BLaER1 (cell line): ENCODE measurements at regions not wholly inside any gene's neighbourhood (a gene's known extent, or its start where the extent isn't known, plus 50 kb on each side); places are given as distances from the start of the nearest gene placed in this dataset.

Experiments
- H3K27ac ChIP-seq: shearing (Covaris generic); formaldehyde crosslinking; 2 replicates; pipeline ENCODE4 v1.8.1; 2022
- H3K27me3 ChIP-seq: shearing (Covaris generic); formaldehyde crosslinking; 2 replicates; pipeline ENCODE4 v1.8.1; 2022
- H3K36me3 ChIP-seq: shearing (Covaris generic); formaldehyde crosslinking; 2 replicates; pipeline ENCODE4 v1.8.1; 2022
- H3K4me1 ChIP-seq: shearing (Covaris generic); formaldehyde crosslinking; 2 replicates; pipeline ENCODE4 v1.8.1; 2022
- H3K4me2 ChIP-seq: shearing (Covaris generic); formaldehyde crosslinking; 2 replicates; pipeline ENCODE4 v1.8.1; 2022
- H3K4me3 ChIP-seq: shearing (Covaris generic); formaldehyde crosslinking; 2 replicates; pipeline ENCODE4 v1.8.1; 2022
- H3K9ac ChIP-seq: shearing (Covaris generic); formaldehyde crosslinking; 2 replicates; pipeline ENCODE4 v1.8.1; 2022
- H3K9me3 ChIP-seq: shearing (Covaris generic); formaldehyde crosslinking; 2 replicates; pipeline ENCODE4 v1.8.1; 2022
- H4K20me1 ChIP-seq: shearing (Covaris generic); formaldehyde crosslinking; 2 replicates; pipeline ENCODE4 v1.8.1; 2022
- Cebpa-rat ChIP-seq: shearing (Covaris generic); IDR thresholded peaks from 2 replicates; pipeline ENCODE4 v1.8.1; 2022

GRCh38 chr18:2108591-2108990 lies 462.7 kb downstream of the METTL4 start:
- H3K4me2 ChIP-seq = no peak overlapping the region
- TF ChIP-seq Cebpa-rat = no peak

GRCh38 chr18:2111456-2111855 lies 459.8 kb downstream of the METTL4 start:
- no peak overlapping the region for H3K4me3 ChIP-seq
- no peak for TF ChIP-seq Cebpa-rat
- H3K27ac ChIP-seq = no peak overlapping the region
- no peaks in the 10 kb centered on the region for H3K4me1 ChIP-seq
- no peaks in the 10 kb centered on the region for H3K27me3 ChIP-seq
- no peaks in the 10 kb centered on the region for H4K20me1 ChIP-seq
- H3K36me3 ChIP-seq = no peaks in the 10 kb centered on the region
- H3K4me2 ChIP-seq = no peak overlapping the region
- H3K9me3 ChIP-seq = no peaks in the 10 kb centered on the region
- no peak overlapping the region for H3K9ac ChIP-seq

More at GRCh38 chr18:2108591-2108990, 462.7 kb downstream of the METTL4 start:
- no peak overlapping the region for H3K27ac ChIP-seq
- no peaks in the 10 kb centered on the region for H4K20me1 ChIP-seq
- no peaks in the 10 kb centered on the region for H3K36me3 ChIP-seq
- H3K4me3 ChIP-seq = no peak overlapping the region
- no peak overlapping the region for H3K9ac ChIP-seq
- H3K27me3 ChIP-seq = no peaks in the 10 kb centered on the region
- H3K4me1 ChIP-seq = no peaks in the 10 kb centered on the region
- no peaks in the 10 kb centered on the region for H3K9me3 ChIP-seq

- H4K20me1 ChIP-seq = no peaks in the 10 kb centered on the region
Measured at GRCh38 chr18:2112435-2113045, 458.8 kb downstream of the METTL4 start.

GRCh38 chr18:2114289-2114688 lies 457.0 kb downstream of the METTL4 start:
- H3K4me3 ChIP-seq = no peak overlapping the region
- H3K27me3 ChIP-seq = no peaks in the 10 kb centered on the region
- H3K9me3 ChIP-seq = no peaks in the 10 kb centered on the region
- H3K36me3 ChIP-seq = no peaks in the 10 kb centered on the region
- no peak overlapping the region for H3K9ac ChIP-seq
- TF ChIP-seq Cebpa-rat = no peak
- no peaks in the 10 kb centered on the region for H3K4me1 ChIP-seq
- no peak overlapping the region for H3K27ac ChIP-seq
- no peaks in the 10 kb centered on the region for H4K20me1 ChIP-seq
- H3K4me2 ChIP-seq = no peak overlapping the region

More at GRCh38 chr18:2112435-2113045, 458.8 kb downstream of the METTL4 start:
- H3K9me3 ChIP-seq = no peaks in the 10 kb centered on the region
- H3K27ac ChIP-seq = no peak overlapping the region
- no peaks in the 10 kb centered on the region for H3K4me1 ChIP-seq
- H3K36me3 ChIP-seq = no peaks in the 10 kb centered on the region
- H3K4me2 ChIP-seq = no peak overlapping the region
- H3K27me3 ChIP-seq = no peaks in the 10 kb centered on the region
- no peak for TF ChIP-seq Cebpa-rat
- no peak overlapping the region for H3K9ac ChIP-seq
- no peak overlapping the region for H3K4me3 ChIP-seq

GRCh38 chr18:2114765-2115164 lies 456.5 kb downstream of the METTL4 start:
- no peak overlapping the region for H3K4me2 ChIP-seq
- no peak for TF ChIP-seq Cebpa-rat
- no peaks in the 10 kb centered on the region for H3K9me3 ChIP-seq
- H4K20me1 ChIP-seq = no peaks in the 10 kb centered on the region
- no peaks in the 10 kb centered on the region for H3K27me3 ChIP-seq
- no peaks in the 10 kb centered on the region for H3K4me1 ChIP-seq
- no peak overlapping the region for H3K27ac ChIP-seq
- H3K4me3 ChIP-seq = no peak overlapping the region
- H3K9ac ChIP-seq = no peak overlapping the region
- H3K36me3 ChIP-seq = no peaks in the 10 kb centered on the region

- no peak overlapping the region for H3K27ac ChIP-seq
Measured at GRCh38 chr18:2121224-2121623, 450.1 kb downstream of the METTL4 start.

GRCh38 chr18:2123077-2123476 lies 448.2 kb downstream of the METTL4 start:
- Histone ChIP-seq H3K4me3 (no peak overlapping the region), H3K36me3 (no peaks in the 10 kb centered on the region), H3K27ac (no peak overlapping the region), H3K9me3 (no peaks in the 10 kb centered on the region), H3K27me3 (no peaks in the 10 kb centered on the region), H3K4me1 (no peaks in the 10 kb centered on the region), H4K20me1 (no peaks in the 10 kb centered on the region), H3K9ac (no peak overlapping the region), H3K4me2 (no peak overlapping the region)
- TF ChIP-seq Cebpa-rat = no peak

More at GRCh38 chr18:2121224-2121623, 450.1 kb downstream of the METTL4 start:
- Histone ChIP-seq H4K20me1 (no peaks in the 10 kb centered on the region), H3K4me1 (no peaks in the 10 kb centered on the region), H3K27me3 (no peaks in the 10 kb centered on the region), H3K4me2 (no peak overlapping the region), H3K4me3 (no peak overlapping the region), H3K9me3 (no peaks in the 10 kb centered on the region), H3K36me3 (no peaks in the 10 kb centered on the region), H3K9ac (no peak overlapping the region)
- TF ChIP-seq Cebpa-rat = no peak

- H4K20me1 ChIP-seq = no peaks in the 10 kb centered on the region
- H3K4me2 ChIP-seq = no peak overlapping the region
- no peaks in the 10 kb centered on the region for H3K9me3 ChIP-seq
- H3K27ac ChIP-seq = no peak overlapping the region
- TF ChIP-seq Cebpa-rat = no peak
- no peak overlapping the region for H3K9ac ChIP-seq
- H3K4me1 ChIP-seq = no peaks in the 10 kb centered on the region
- H3K36me3 ChIP-seq = no peaks in the 10 kb centered on the region
- H3K4me3 ChIP-seq = no peak overlapping the region
- H3K27me3 ChIP-seq = no peaks in the 10 kb centered on the region
Measured at GRCh38 chr18:2134364-2134763, 436.9 kb downstream of the METTL4 start.

GRCh38 chr18:2135309-2135708 lies 436.0 kb downstream of the METTL4 start:
- no peaks in the 10 kb centered on the region for H3K27me3 ChIP-seq
- H3K9me3 ChIP-seq = no peaks in the 10 kb centered on the region
- no peaks in the 10 kb centered on the region for H3K36me3 ChIP-seq
- no peaks in the 10 kb centered on the region for H3K4me1 ChIP-seq
- H3K4me3 ChIP-seq = no peak overlapping the region
- H4K20me1 ChIP-seq = no peaks in the 10 kb centered on the region
- no peak overlapping the region for H3K27ac ChIP-seq
- no peak for TF ChIP-seq Cebpa-rat
- no peak overlapping the region for H3K4me2 ChIP-seq
- no peak overlapping the region for H3K9ac ChIP-seq

- no peak for TF ChIP-seq Cebpa-rat
Measured at GRCh38 chr18:2138552-2138951, 432.8 kb downstream of the METTL4 start.

GRCh38 chr18:2139691-2140090 lies 431.6 kb downstream of the METTL4 start:
- H3K27me3 ChIP-seq = no peaks in the 10 kb centered on the region
- no peak overlapping the region for H3K4me3 ChIP-seq
- no peaks in the 10 kb centered on the region for H3K4me1 ChIP-seq
- no peaks in the 10 kb centered on the region for H3K9me3 ChIP-seq
- H3K9ac ChIP-seq = no peak overlapping the region
- no peaks in the 10 kb centered on the region for H4K20me1 ChIP-seq
- TF ChIP-seq Cebpa-rat = no peak; the same call in 1 of the 2 replicates
- no peak overlapping the region for H3K27ac ChIP-seq
- no peaks in the 10 kb centered on the region for H3K36me3 ChIP-seq
- no peak overlapping the region for H3K4me2 ChIP-seq

More at GRCh38 chr18:2138552-2138951, 432.8 kb downstream of the METTL4 start:
- Histone ChIP-seq H3K27ac (no peak overlapping the region), H3K27me3 (no peaks in the 10 kb centered on the region), H3K4me2 (no peak overlapping the region), H3K9ac (no peak overlapping the region), H3K4me1 (no peaks in the 10 kb centered on the region), H3K4me3 (no peak overlapping the region), H4K20me1 (no peaks in the 10 kb centered on the region), H3K9me3 (no peaks in the 10 kb centered on the region), H3K36me3 (no peaks in the 10 kb centered on the region)
